WTC11 (cell line): ENCODE measurements at regions not wholly inside any gene's neighbourhood (a gene's known extent, or its start where the extent isn't known, plus 50 kb on each side); places are given as distances from the start of the nearest gene placed in this dataset.

Experiments used
- ATAC-seq: fragments of 200-7000 bp; cut with Tn5 transposase; 2 replicates; pipeline ENCODE4 v1.10.0; 2021; ENCODE audit warnings: mild to moderate bottlenecking, moderate library complexity
- CTCF ChIA-PET: fragments of 300-600 bp; sonication (Branson Sonifier 250); formaldehyde crosslinking; loops from one replicate; lab custom pipeline; 2021; ENCODE audit warnings: antibody characterized with exemption; lab: Charles Lee
- POLR2A ChIA-PET: fragments of 350-600 bp; sonication (Branson Sonifier 250); formaldehyde crosslinking; loops from one replicate; lab custom pipeline; 2021; ENCODE audit warnings: antibody characterized with exemption; lab: Charles Lee
- DNase-seq: peaks from one replicate; pipeline ENCODE4 v3.0.0; 2021; ENCODE audit warnings: low spot score
- H3K27ac Mint-ChIP-seq: 2 replicates; pipeline ENCODE4 v1.8.0; 2021; ENCODE audit warnings: mixed read lengths
- H3K27me3 Mint-ChIP-seq: 2 replicates; pipeline ENCODE4 v1.8.0; 2021; ENCODE audit warnings: low read depth, mild to moderate bottlenecking, moderate library complexity, mixed read lengths
- H3K36me3 Mint-ChIP-seq: 2 replicates; pipeline ENCODE4 v1.8.0; 2021; ENCODE audit warnings: mixed read lengths
- H3K4me1 Mint-ChIP-seq: 2 replicates; pipeline ENCODE4 v1.8.0; 2022; ENCODE audit warnings: mixed read lengths
- H3K4me3 Mint-ChIP-seq: 2 replicates; pipeline ENCODE4 v1.8.0; 2021; ENCODE audit warnings: mild to moderate bottlenecking, moderate library complexity, mixed read lengths
- H3K9me3 Mint-ChIP-seq: 2 replicates; pipeline ENCODE4 v1.8.0; 2021; ENCODE audit warnings: mixed read lengths
- AFF4 ChIP-seq: sonication (generic); formaldehyde crosslinking; IDR thresholded peaks from 2 replicates; pipeline ENCODE4 v1.8.1; 2023; ENCODE audit warnings: mild to moderate bottlenecking, missing genetic modification reagents, borderline replicate concordance
- ARID4B ChIP-seq: sonication (generic); formaldehyde crosslinking; IDR thresholded peaks from 2 replicates; pipeline ENCODE4 v1.8.0; 2023; ENCODE audit warnings: missing genetic modification reagents, mild to moderate bottlenecking, borderline replicate concordance
- CREM ChIP-seq: sonication (generic); formaldehyde crosslinking; IDR thresholded peaks from 2 replicates; pipeline ENCODE4 v1.8.1; 2022; ENCODE audit warnings: mild to moderate bottlenecking, missing genetic modification reagents, moderate library complexity
- CTCF ChIP-seq: fragments of 200-600 bp; IDR thresholded peaks from 2 replicates; pipeline ENCODE4 v1.8.0; 2022; ENCODE audit warnings: antibody characterized with exemption
- FOXP4 ChIP-seq: sonication (generic); formaldehyde crosslinking; IDR thresholded peaks from 2 replicates; pipeline ENCODE4 v1.8.0; 2022; ENCODE audit warnings: mild to moderate bottlenecking, missing genetic modification reagents
- IRF1 ChIP-seq: sonication (generic); formaldehyde crosslinking; IDR thresholded peaks from 2 replicates; pipeline ENCODE4 v1.8.0; 2023; ENCODE audit warnings: missing genetic modification reagents
- JAZF1 ChIP-seq: fragments of 250-450 bp; sonication (Bioruptor Pico); IDR thresholded peaks from 2 replicates; pipeline ENCODE4 v1.9.0; 2021; ENCODE audit warnings: moderate library complexity, mild to moderate bottlenecking, inconsistent platforms
- KAT7 ChIP-seq: sonication (generic); formaldehyde crosslinking; IDR thresholded peaks from 2 replicates; pipeline ENCODE4 v1.8.1; 2023; ENCODE audit warnings: missing genetic modification reagents, mild to moderate bottlenecking, borderline replicate concordance
- MAX ChIP-seq: sonication (generic); formaldehyde crosslinking; IDR thresholded peaks from 2 replicates; pipeline ENCODE4 v1.8.0; 2022; ENCODE audit warnings: mild to moderate bottlenecking, missing genetic modification reagents
- SOX15 ChIP-seq: fragments of 250-450 bp; sonication (Bioruptor Pico); IDR thresholded peaks from 2 replicates; pipeline ENCODE4 v1.9.0; 2021; ENCODE audit warnings: mild to moderate bottlenecking
- TCF7 ChIP-seq: sonication (generic); formaldehyde crosslinking; IDR thresholded peaks from 2 replicates; pipeline ENCODE4 v1.8.0; 2022; ENCODE audit warnings: mild to moderate bottlenecking, low read depth, missing genetic modification reagents, moderate library complexity
- TEAD4 ChIP-seq: sonication (generic); formaldehyde crosslinking; IDR thresholded peaks from 2 replicates; pipeline ENCODE4 v1.8.0; 2022; ENCODE audit warnings: mild to moderate bottlenecking, missing genetic modification reagents
- ZNF416 ChIP-seq: fragments of 250-450 bp; sonication (Bioruptor Pico); IDR thresholded peaks from 2 replicates; pipeline ENCODE4 v1.9.0; 2021; ENCODE audit warnings: mild to moderate bottlenecking, inconsistent platforms
- TF ChIP-seq, protein P1 (sequence below): fragments of 250-450 bp; sonication (Bioruptor Pico); IDR thresholded peaks from 2 replicates; pipeline ENCODE4 v1.9.0; 2021; ENCODE audit warnings: mild to moderate bottlenecking, borderline replicate concordance

- H3K27me3 Mint-ChIP-seq = no peaks in the 10 kb centered on the region
- DNase-seq (no peak), ATAC-seq (no peak)
- H3K27ac Mint-ChIP-seq = no peak overlapping the region
- ChIA-PET POLR2A (no interaction called here), CTCF (interaction anchor here (0.6 kb wide), 1 partner anchor 143 kb away, joined by 4 read pairs; no protein-coding TSS in a partner anchor)
- no peaks in the 10 kb centered on the region for H3K4me1 Mint-ChIP-seq
- no peak overlapping the region for H3K4me3 Mint-ChIP-seq
- H3K9me3 Mint-ChIP-seq = peaks cover 11% of the 10 kb centered on the region; the same call in 1 of the 2 replicates
- TF ChIP-seq ARID4B (no peak), FOXP4 (CRISPR knock-in tag) (no peak), MAX (CRISPR knock-in tag) (no peak), TCF7 (CRISPR knock-in tag) (no peak), CTCF (no peak), AFF4 (CRISPR knock-in tag) (no peak), ZNF416 (CRISPR knock-in tag) (no peak), KAT7 (CRISPR knock-in tag) (no peak), IRF1 (CRISPR knock-in tag) (no peak), TEAD4 (CRISPR knock-in tag) (no peak), CREM (CRISPR knock-in tag) (no peak), SOX15 (CRISPR knock-in tag) (no peak), JAZF1 (CRISPR knock-in tag) (no peak)
- TF ChIP-seq, protein P1, sequence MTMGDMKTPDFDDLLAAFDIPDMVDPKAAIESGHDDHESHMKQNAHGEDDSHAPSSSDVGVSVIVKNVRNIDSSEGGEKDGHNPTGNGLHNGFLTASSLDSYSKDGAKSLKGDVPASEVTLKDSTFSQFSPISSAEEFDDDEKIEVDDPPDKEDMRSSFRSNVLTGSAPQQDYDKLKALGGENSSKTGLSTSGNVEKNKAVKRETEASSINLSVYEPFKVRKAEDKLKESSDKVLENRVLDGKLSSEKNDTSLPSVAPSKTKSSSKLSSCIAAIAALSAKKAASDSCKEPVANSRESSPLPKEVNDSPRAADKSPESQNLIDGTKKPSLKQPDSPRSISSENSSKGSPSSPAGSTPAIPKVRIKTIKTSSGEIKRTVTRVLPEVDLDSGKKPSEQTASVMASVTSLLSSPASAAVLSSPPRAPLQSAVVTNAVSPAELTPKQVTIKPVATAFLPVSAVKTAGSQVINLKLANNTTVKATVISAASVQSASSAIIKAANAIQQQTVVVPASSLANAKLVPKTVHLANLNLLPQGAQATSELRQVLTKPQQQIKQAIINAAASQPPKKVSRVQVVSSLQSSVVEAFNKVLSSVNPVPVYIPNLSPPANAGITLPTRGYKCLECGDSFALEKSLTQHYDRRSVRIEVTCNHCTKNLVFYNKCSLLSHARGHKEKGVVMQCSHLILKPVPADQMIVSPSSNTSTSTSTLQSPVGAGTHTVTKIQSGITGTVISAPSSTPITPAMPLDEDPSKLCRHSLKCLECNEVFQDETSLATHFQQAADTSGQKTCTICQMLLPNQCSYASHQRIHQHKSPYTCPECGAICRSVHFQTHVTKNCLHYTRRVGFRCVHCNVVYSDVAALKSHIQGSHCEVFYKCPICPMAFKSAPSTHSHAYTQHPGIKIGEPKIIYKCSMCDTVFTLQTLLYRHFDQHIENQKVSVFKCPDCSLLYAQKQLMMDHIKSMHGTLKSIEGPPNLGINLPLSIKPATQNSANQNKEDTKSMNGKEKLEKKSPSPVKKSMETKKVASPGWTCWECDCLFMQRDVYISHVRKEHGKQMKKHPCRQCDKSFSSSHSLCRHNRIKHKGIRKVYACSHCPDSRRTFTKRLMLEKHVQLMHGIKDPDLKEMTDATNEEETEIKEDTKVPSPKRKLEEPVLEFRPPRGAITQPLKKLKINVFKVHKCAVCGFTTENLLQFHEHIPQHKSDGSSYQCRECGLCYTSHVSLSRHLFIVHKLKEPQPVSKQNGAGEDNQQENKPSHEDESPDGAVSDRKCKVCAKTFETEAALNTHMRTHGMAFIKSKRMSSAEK (CRISPR knock-in tag) = no peak
- H3K36me3 Mint-ChIP-seq = no peaks in the 10 kb centered on the region
Observed at GRCh38 chr9:25350011-25350410, 328.2 kb downstream of the TUSC1 start.
